ENCODE measurements at regions not wholly inside any gene's neighbourhood (a gene's known extent, or its start where the extent isn't known, plus 50 kb on each side); places are given as distances from the start of the nearest gene placed in this dataset.
A peak's percentile ranks its signal among the peaks of the same experiment; 100 is the strongest.

DNA sequence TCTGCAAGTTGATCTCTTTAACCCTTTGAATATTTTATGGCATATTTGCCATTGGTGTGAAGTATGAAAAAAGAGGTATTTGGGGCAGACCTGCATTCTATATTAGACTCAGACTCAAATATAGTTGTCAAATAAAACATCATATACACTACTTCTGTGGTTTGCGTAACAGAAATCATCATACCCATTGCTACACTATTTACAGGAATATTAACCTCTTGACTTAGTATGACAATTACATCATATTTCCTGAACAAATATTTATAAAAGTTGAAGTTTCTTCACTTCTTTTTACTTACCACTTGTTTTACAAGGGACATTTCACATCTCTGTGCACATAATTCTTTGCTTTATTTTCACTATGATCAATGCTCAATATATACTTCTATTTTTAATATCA, 206.0 kb downstream of the HAO1 start:
- H3K9me3 ChIP-seq = no peaks in the 10 kb centered on the region
- no peak overlapping the region for H3K27ac ChIP-seq (ENCODE audit: low read depth in 2 of 2, low read length in 1 of 2)
- ChIA-PET POLR2A (no interaction called here), CTCF (no interaction called here)
- H4K20me1 ChIP-seq (ENCODE audit: insufficient read depth) = no peaks in the 10 kb centered on the region
- H3K4me3 ChIP-seq (ENCODE audit: low read depth in 2 of 2, low read length in 1 of 2) = no peak overlapping the region
- WGBS (ENCODE audit: low lambda C conversion rate) = 48% methylated on average over 1 of the region's 1 CpG
- TF ChIP-seq, protein P1, sequence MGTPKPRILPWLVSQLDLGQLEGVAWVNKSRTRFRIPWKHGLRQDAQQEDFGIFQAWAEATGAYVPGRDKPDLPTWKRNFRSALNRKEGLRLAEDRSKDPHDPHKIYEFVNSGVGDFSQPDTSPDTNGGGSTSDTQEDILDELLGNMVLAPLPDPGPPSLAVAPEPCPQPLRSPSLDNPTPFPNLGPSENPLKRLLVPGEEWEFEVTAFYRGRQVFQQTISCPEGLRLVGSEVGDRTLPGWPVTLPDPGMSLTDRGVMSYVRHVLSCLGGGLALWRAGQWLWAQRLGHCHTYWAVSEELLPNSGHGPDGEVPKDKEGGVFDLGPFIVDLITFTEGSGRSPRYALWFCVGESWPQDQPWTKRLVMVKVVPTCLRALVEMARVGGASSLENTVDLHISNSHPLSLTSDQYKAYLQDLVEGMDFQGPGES (IDR thresholded peaks at IDR 0.05; ENCODE audit: low read depth, low read length) = no peak
- TF ChIP-seq YY1 (IDR thresholded peaks at IDR 0.05; ENCODE audit: low read depth) (no peak), SMC3 (IDR thresholded peaks at IDR 0.05; ENCODE audit: low read depth, low read length) (no peak), NFIC (IDR thresholded peaks at IDR 0.05; ENCODE audit: borderline replicate concordance) (no peak), GABPA (IDR thresholded peaks at IDR 0.05; ENCODE audit: low read depth) (no peak)
- H3K27me3 ChIP-seq (ENCODE audit: insufficient read depth) = no peaks in the 10 kb centered on the region
- no peaks in the 10 kb centered on the region for H3F3A ChIP-seq (replicated peaks; ENCODE audit: insufficient read depth)
- H2AFZ ChIP-seq (ENCODE audit: low read depth) = no peak overlapping the region
- H3K4me1 ChIP-seq (ENCODE audit: control insufficient read depth in 1 of 2, insufficient read depth in 2 of 2, low read depth in 1 of 2, low read length in 1 of 2) = no peaks in the 10 kb centered on the region
- no peak for DNase-seq
- H3K79me2 ChIP-seq (ENCODE audit: insufficient read depth) = no peaks in the 10 kb centered on the region
- H3K9ac ChIP-seq = no peak overlapping the region
- H3K36me3 ChIP-seq (replicated peaks in 1 of 2; ENCODE audit: control insufficient read depth in 1 of 2, insufficient read depth in 2 of 2, low read length in 1 of 2) = no peaks in the 10 kb centered on the region
- no peak overlapping the region for H3K4me2 ChIP-seq
- H3K9me2 ChIP-seq = no peaks in the 10 kb centered on the region

DNA sequence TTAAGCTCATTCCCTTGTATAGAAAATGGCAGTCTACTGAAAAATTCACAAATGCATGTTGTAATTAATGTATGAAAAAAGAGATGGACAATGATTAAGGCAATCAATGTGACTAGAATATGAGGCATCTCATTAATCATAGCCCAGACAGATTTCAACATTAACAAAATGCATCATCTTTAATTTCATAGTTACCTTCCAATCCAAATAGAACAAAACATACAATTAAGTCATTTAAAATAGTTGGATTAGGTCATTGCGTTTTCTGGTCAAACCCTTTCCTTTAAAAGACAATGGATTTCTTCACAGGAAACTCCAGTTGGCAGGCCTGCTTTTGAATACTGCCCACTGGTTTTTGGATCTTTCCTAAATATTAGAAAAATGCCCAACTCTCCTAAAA, 203.9 kb downstream of the HAO1 start:
- H3K4me3 ChIP-seq (ENCODE audit: low read depth in 2 of 2, low read length in 1 of 2) = no peak overlapping the region
- H3K9ac ChIP-seq = no peak overlapping the region
- H3K4me1 ChIP-seq (ENCODE audit: control insufficient read depth in 1 of 2, insufficient read depth in 2 of 2, low read depth in 1 of 2, low read length in 1 of 2) = no peaks in the 10 kb centered on the region
- no peaks in the 10 kb centered on the region for H3K27me3 ChIP-seq (ENCODE audit: insufficient read depth)
- no peak for DNase-seq
- H3K9me2 ChIP-seq = no peaks in the 10 kb centered on the region
- WGBS (ENCODE audit: low lambda C conversion rate) = 19% methylated on average over 1 of the region's 1 CpG
- no peak overlapping the region for H3K4me2 ChIP-seq
- H3K79me2 ChIP-seq (ENCODE audit: insufficient read depth) = no peaks in the 10 kb centered on the region
- ChIA-PET CTCF (no interaction called here), POLR2A (no interaction called here)
- no peak for TF ChIP-seq EZH2phosphoT487 (IDR thresholded peaks at IDR 0.05; ENCODE audit: borderline replicate concordance, low read depth)
- TF ChIP-seq GABPA (IDR thresholded peaks at IDR 0.05; ENCODE audit: low read depth) = no peak
- TF ChIP-seq NFIC (IDR thresholded peaks at IDR 0.05; ENCODE audit: borderline replicate concordance) = no peak
- TF ChIP-seq YY1 (IDR thresholded peaks at IDR 0.05; ENCODE audit: low read depth) = no peak
- TF ChIP-seq, protein P2, sequence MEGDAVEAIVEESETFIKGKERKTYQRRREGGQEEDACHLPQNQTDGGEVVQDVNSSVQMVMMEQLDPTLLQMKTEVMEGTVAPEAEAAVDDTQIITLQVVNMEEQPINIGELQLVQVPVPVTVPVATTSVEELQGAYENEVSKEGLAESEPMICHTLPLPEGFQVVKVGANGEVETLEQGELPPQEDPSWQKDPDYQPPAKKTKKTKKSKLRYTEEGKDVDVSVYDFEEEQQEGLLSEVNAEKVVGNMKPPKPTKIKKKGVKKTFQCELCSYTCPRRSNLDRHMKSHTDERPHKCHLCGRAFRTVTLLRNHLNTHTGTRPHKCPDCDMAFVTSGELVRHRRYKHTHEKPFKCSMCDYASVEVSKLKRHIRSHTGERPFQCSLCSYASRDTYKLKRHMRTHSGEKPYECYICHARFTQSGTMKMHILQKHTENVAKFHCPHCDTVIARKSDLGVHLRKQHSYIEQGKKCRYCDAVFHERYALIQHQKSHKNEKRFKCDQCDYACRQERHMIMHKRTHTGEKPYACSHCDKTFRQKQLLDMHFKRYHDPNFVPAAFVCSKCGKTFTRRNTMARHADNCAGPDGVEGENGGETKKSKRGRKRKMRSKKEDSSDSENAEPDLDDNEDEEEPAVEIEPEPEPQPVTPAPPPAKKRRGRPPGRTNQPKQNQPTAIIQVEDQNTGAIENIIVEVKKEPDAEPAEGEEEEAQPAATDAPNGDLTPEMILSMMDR (IDR thresholded peaks at IDR 0.05) = no peak
- no peak for TF ChIP-seq MXI1 (IDR thresholded peaks at IDR 0.05; ENCODE audit: low read depth, low read length)
- TF ChIP-seq, protein P1 (IDR thresholded peaks at IDR 0.05; ENCODE audit: low read depth, low read length) = no peak
- TF ChIP-seq, protein P3, sequence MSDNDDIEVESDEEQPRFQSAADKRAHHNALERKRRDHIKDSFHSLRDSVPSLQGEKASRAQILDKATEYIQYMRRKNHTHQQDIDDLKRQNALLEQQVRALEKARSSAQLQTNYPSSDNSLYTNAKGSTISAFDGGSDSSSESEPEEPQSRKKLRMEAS (IDR thresholded peaks at IDR 0.05; ENCODE audit: low read depth) = no peak
- TF ChIP-seq MEF2A (IDR thresholded peaks at IDR 0.05; ENCODE audit: borderline replicate concordance, low read depth) = no peak
- no peak for TF ChIP-seq ELF1 (IDR thresholded peaks at IDR 0.05)
- TF ChIP-seq TCF12 (IDR thresholded peaks at IDR 0.05) = no peak
- no peak for TF ChIP-seq RCOR1 (IDR thresholded peaks at IDR 0.05; ENCODE audit: low read length)
- TF ChIP-seq, protein P4, sequence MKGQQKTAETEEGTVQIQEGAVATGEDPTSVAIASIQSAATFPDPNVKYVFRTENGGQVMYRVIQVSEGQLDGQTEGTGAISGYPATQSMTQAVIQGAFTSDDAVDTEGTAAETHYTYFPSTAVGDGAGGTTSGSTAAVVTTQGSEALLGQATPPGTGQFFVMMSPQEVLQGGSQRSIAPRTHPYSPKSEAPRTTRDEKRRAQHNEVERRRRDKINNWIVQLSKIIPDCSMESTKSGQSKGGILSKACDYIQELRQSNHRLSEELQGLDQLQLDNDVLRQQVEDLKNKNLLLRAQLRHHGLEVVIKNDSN (IDR thresholded peaks at IDR 0.05; ENCODE audit: borderline replicate concordance, low read depth) = no peak
- no peak for TF ChIP-seq FOSL2 (IDR thresholded peaks at IDR 0.05; ENCODE audit: borderline replicate concordance, low read depth)
- no peak for TF ChIP-seq RXRA (IDR thresholded peaks at IDR 0.05; ENCODE audit: borderline replicate concordance, low read depth)
- TF ChIP-seq CHD2 (IDR thresholded peaks at IDR 0.05; ENCODE audit: low read length, partially characterized antibody) = no peak
- TF ChIP-seq TAF1 (IDR thresholded peaks at IDR 0.05; ENCODE audit: borderline replicate concordance, low read depth, low read length) = no peak
- no peaks in the 10 kb centered on the region for H4K20me1 ChIP-seq (ENCODE audit: insufficient read depth)
- no peak overlapping the region for H3K27ac ChIP-seq (ENCODE audit: low read depth in 2 of 2, low read length in 1 of 2)
- no peaks in the 10 kb centered on the region for H3K9me3 ChIP-seq
- H3F3A ChIP-seq (replicated peaks; ENCODE audit: insufficient read depth) = no peaks in the 10 kb centered on the region
- H3K36me3 ChIP-seq (replicated peaks in 1 of 2; ENCODE audit: control insufficient read depth in 1 of 2, insufficient read depth in 2 of 2, low read length in 1 of 2) = no peaks in the 10 kb centered on the region
- H2AFZ ChIP-seq (ENCODE audit: low read depth) = peak overlapping the region; percentile 49; the same call in 1 of the 2 replicates
